Stomach (tissue), 4 donors: ENCODE measurements at regions not wholly inside any gene's neighbourhood (a gene's known extent, or its start where the extent isn't known, plus 50 kb on each side); places are given as distances from the start of the nearest gene placed in this dataset.

ENCODE experiments used
- EP300 ChIP-seq: sonication (generic); formaldehyde crosslinking; IDR thresholded peaks from one replicate; pipeline ENCODE4 v1.6.1; 2017; ENCODE audit warnings: antibody characterized with exemption
- POLR2A ChIP-seq, 4 donors: fragments of 450-650 bp; IDR thresholded peaks; one replicate each; pipeline ENCODE4 v1.6.1; 2016; ENCODE audit warnings: antibody characterized with exemption in 4 of 4, control low read depth in 2 of 4, mild to moderate bottlenecking in 1 of 4, moderate library complexity in 1 of 4
- POLR2AphosphoS5 ChIP-seq, 3 donors: sonication (generic); formaldehyde crosslinking; IDR thresholded peaks; one replicate each; pipeline ENCODE4 v1.6.1; 2016; ENCODE audit warnings: antibody characterized with exemption in 3 of 3
- TF ChIP-seq, protein P1 (sequence below), 7 experiments: fragments of 450-650 bp in 4 of 7; fragments of 200-600 bp in 3 of 7; sonication (generic) in 3 of 7; IDR thresholded peaks; one replicate each; pipeline ENCODE4 v1.5.1; 2016 to 2019; ENCODE audit warnings: antibody characterized with exemption in 7 of 7, control low read depth in 2 of 7, mild to moderate bottlenecking in 1 of 7

DNA sequence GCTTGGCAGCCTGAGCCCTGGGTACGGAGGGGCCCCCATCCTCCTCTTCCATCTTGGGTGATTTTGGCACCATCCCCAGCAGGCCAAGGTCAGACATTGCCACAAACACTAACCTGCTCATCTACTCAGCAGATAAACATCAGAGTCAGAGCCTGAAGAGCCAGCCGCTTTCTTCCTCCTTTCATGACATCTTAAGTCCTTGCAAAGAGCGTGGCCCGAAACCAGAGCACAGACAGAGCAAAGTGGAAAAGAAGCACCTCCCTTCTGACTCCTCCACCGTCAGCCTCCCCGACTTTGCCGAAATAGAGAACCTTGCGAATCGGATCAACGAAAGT lies 60.4 kb upstream of the RPH3AL start:
- no peak for TF ChIP-seq POLR2A (IDR thresholded peaks at IDR 0.05)
- TF ChIP-seq, protein P1, sequence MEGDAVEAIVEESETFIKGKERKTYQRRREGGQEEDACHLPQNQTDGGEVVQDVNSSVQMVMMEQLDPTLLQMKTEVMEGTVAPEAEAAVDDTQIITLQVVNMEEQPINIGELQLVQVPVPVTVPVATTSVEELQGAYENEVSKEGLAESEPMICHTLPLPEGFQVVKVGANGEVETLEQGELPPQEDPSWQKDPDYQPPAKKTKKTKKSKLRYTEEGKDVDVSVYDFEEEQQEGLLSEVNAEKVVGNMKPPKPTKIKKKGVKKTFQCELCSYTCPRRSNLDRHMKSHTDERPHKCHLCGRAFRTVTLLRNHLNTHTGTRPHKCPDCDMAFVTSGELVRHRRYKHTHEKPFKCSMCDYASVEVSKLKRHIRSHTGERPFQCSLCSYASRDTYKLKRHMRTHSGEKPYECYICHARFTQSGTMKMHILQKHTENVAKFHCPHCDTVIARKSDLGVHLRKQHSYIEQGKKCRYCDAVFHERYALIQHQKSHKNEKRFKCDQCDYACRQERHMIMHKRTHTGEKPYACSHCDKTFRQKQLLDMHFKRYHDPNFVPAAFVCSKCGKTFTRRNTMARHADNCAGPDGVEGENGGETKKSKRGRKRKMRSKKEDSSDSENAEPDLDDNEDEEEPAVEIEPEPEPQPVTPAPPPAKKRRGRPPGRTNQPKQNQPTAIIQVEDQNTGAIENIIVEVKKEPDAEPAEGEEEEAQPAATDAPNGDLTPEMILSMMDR (IDR thresholded peaks at IDR 0.05), result no peak
- no peak for TF ChIP-seq POLR2AphosphoS5 (IDR thresholded peaks at IDR 0.05)
- no peak for TF ChIP-seq EP300
